HCT116 (cell line): ENCODE measurements at regions not wholly inside any gene's neighbourhood (a gene's known extent, or its start where the extent isn't known, plus 50 kb on each side); places are given as distances from the start of the nearest gene placed in this dataset.

Experiments used
- ATAC-seq: fragments of 200-7000 bp; cut with Tn5 transposase; 2 replicates; pipeline ENCODE4 v1.9.1; 2020; ENCODE audit warnings: mild to moderate bottlenecking, moderate library complexity
- BruUV-seq: library from RNA; stranded (reverse); fragments of 400-500 nt; replicated peaks from 2 replicates; lab custom pipeline; 2021; lab: Mats Ljungman, UMichigan
- CTCF ChIA-PET: fragments of 300-600 bp; sonication (Branson Sonifier 250); formaldehyde crosslinking; loops from one replicate; lab custom pipeline; 2021; ENCODE audit warnings: antibody characterized with exemption; lab: Charles Lee
- POLR2A ChIA-PET: fragments of 300-600, 350-600 bp; sonication (Branson Sonifier 250); formaldehyde crosslinking; loops from one replicate; lab custom pipeline; 2021; ENCODE audit warnings: antibody characterized with exemption; lab: Charles Lee
- RAD21 ChIA-PET, 2 experiments: fragments of 300-600 bp; sonication (Branson Sonifier 250); formaldehyde crosslinking; loops; one replicate each; lab custom pipeline; 2023; ENCODE audit warnings: low total read pairs in 2 of 2; ENCODE audit not compliant: uncharacterized antibody in 2 of 2, unreplicated experiment in 2 of 2, low non-redundant PET in 1 of 2; lab: Charles Lee
- DNase-seq: peaks from one replicate; pipeline ENCODE4 v3.0.0-alpha.2; 2010; ENCODE audit warnings: low read depth, low spot score
- H2AFZ ChIP-seq: fragments of 200-600 bp; shearing (Covaris generic), sonication (generic); 2 replicates; pipeline ENCODE4 v1.6.1; 2017; ENCODE audit warnings: low read depth, mixed run types, mixed read lengths, antibody characterized with exemption, low read length; ENCODE audit not compliant: poor library complexity, severe bottlenecking
- H3K27ac ChIP-seq: 2 replicates; pipeline ENCODE4 v1.5.1; 2012; ENCODE audit warnings: low read depth, low read length
- H3K27me3 ChIP-seq: fragments of 200-600 bp; sonication (generic); 2 replicates; pipeline ENCODE4 v1.6.1; 2016; ENCODE audit warnings: mixed run types, low read length, mixed read lengths; ENCODE audit not compliant: insufficient read depth
- H3K36me3 ChIP-seq, 2 experiments: fragments of 200-500 bp in 1 of 2; fragments of 200-600 bp in 1 of 2; sonication (Bioruptor generic) in 1 of 2; sonication (generic) in 1 of 2; 2 replicates each; pipeline versions ENCODE4 v1.5.1 to v1.6.1; 2014 to 2016; ENCODE audit warnings: low read length in 2 of 2, inconsistent platforms in 1 of 2, mixed read lengths in 1 of 2, mixed run types in 1 of 2; ENCODE audit not compliant: insufficient read depth in 2 of 2, control insufficient read depth in 1 of 2
- H3K4me1 ChIP-seq, 2 experiments: fragments of 200-600 bp in 1 of 2; sonication (generic) in 1 of 2; 2 replicates each; pipeline versions ENCODE4 v1.5.1 to v1.6.1; 2012 to 2017; ENCODE audit warnings: low read length in 2 of 2, inconsistent platforms in 1 of 2, mild to moderate bottlenecking in 1 of 2, mixed read lengths in 1 of 2, mixed run types in 1 of 2, moderate library complexity in 1 of 2; ENCODE audit not compliant: insufficient read depth in 2 of 2, control insufficient read depth in 1 of 2
- H3K4me2 ChIP-seq: fragments of 200-600 bp; sonication (generic); 2 replicates; pipeline ENCODE4 v1.6.1; 2017; ENCODE audit warnings: mixed run types, low read length, mixed read lengths
- H3K4me3 ChIP-seq, 2 experiments: fragments of 200-600 bp in 1 of 2; sonication (generic) in 1 of 2; replicated peaks in 1 of 2; 2 replicates each; pipeline ENCODE4 v1.5.1; 2011 to 2016; ENCODE audit warnings: low read length in 2 of 2, control low read depth in 1 of 2, low read depth in 1 of 2, mild to moderate bottlenecking in 1 of 2, mixed read lengths in 1 of 2, mixed run types in 1 of 2
- H3K79me2 ChIP-seq: fragments of 200-600 bp; sonication (generic); 2 replicates; pipeline ENCODE4 v1.6.1; 2017; ENCODE audit warnings: mild to moderate bottlenecking, mixed run types, low read length, moderate library complexity, mixed read lengths; ENCODE audit not compliant: insufficient read depth
- H3K9ac ChIP-seq: fragments of 200-600 bp; sonication (generic); 2 replicates; pipeline ENCODE4 v1.6.1; 2016; ENCODE audit warnings: low read length, mixed read lengths
- H3K9me2 ChIP-seq: fragments of 200-600 bp; sonication (generic), shearing (Covaris generic); 2 replicates; pipeline ENCODE4 v1.6.1; 2017; ENCODE audit warnings: mixed run types, mild to moderate bottlenecking, moderate library complexity; ENCODE audit not compliant: insufficient read depth
- H3K9me3 ChIP-seq, 2 experiments: fragments of 200-500 bp in 1 of 2; fragments of 200-600 bp in 1 of 2; sonication (Bioruptor generic) in 1 of 2; sonication (generic) in 1 of 2; 2 replicates each; pipeline ENCODE4 v1.6.1; 2014 to 2017; ENCODE audit warnings: low read length in 2 of 2, mixed read lengths in 2 of 2, inconsistent platforms in 1 of 2, low read depth in 1 of 2, mild to moderate bottlenecking in 1 of 2, mixed run types in 1 of 2, moderate library complexity in 1 of 2; ENCODE audit not compliant: control insufficient read depth in 1 of 2, insufficient read depth in 1 of 2
- H4K20me1 ChIP-seq: fragments of 200-600 bp; sonication (generic), shearing (Covaris generic); 2 replicates; pipeline ENCODE4 v1.6.1; 2017; ENCODE audit warnings: mixed run types, mild to moderate bottlenecking, moderate library complexity; ENCODE audit not compliant: insufficient read depth
- CEBPB ChIP-seq: IDR thresholded peaks from 2 replicates; pipeline ENCODE4 v1.6.1; 2012; ENCODE audit warnings: low read depth
- EGR1 ChIP-seq: IDR thresholded peaks from 2 replicates; pipeline ENCODE4 v1.6.1; 2012; ENCODE audit warnings: low read depth
- ELF1 ChIP-seq: IDR thresholded peaks from 2 replicates; pipeline ENCODE4 v1.6.1; 2012; ENCODE audit warnings: low read depth, borderline replicate concordance
- EZH2 ChIP-seq: fragments of 200-600 bp; sonication (generic); IDR thresholded peaks from 2 replicates; pipeline ENCODE4 v1.6.1; 2017; ENCODE audit warnings: antibody characterized with exemption, mixed run types
- JUND ChIP-seq: IDR thresholded peaks from 2 replicates; pipeline ENCODE4 v1.6.1; 2012
- REST ChIP-seq: IDR thresholded peaks from 2 replicates; pipeline ENCODE4 v1.6.1; 2012; ENCODE audit warnings: low read depth
- TCF7L2 ChIP-seq: IDR thresholded peaks from 2 replicates; pipeline ENCODE4 v1.7.0; 2011; ENCODE audit warnings: borderline replicate concordance, inconsistent platforms; ENCODE audit not compliant: insufficient read depth, insufficient read length; ENCODE audit errors: extremely low read depth
- YY1 ChIP-seq: IDR thresholded peaks from 2 replicates; pipeline ENCODE4 v1.6.1; 2011; ENCODE audit warnings: low read length, low read depth, moderate library complexity, mild to moderate bottlenecking; ENCODE audit not compliant: insufficient replicate concordance; ENCODE audit errors: extremely low read depth
- ZBTB33 ChIP-seq: IDR thresholded peaks from 2 replicates; pipeline ENCODE4 v1.6.1; 2011; ENCODE audit warnings: mild to moderate bottlenecking, low read length, moderate library complexity; ENCODE audit not compliant: insufficient replicate concordance; ENCODE audit errors: extremely low read depth
- ZFX ChIP-seq: fragments of 450-650 bp; IDR thresholded peaks from 2 replicates; pipeline ENCODE4 v1.6.1; 2017
- ZNF274 ChIP-seq: fragments of 200-500 bp; sonication (Bioruptor generic); IDR thresholded peaks from 2 replicates; pipeline ENCODE4 v1.6.1; 2014; ENCODE audit warnings: mild to moderate bottlenecking, low read depth, low read length, inconsistent platforms
- intact Hi-C: fragments of 100-400 bp; cut with micrococcal nuclease; formaldehyde crosslinking; loops from 2 replicates; pipeline ENCODE4 v1.10.0; 2022
- TF ChIP-seq, protein P1 (sequence below): IDR thresholded peaks from 2 replicates; pipeline ENCODE4 v1.6.1; 2012

GRCh38 chr15:96393209-96393513 lies 62.7 kb downstream of the NR2F2 start:
- 0 out of 4 replicates have a peak, but pooled peaks cover 0 to 4% of the 10 kb centered on the region in 2 experiments for H3K4me1 ChIP-seq
- no peak overlapping the region for H3K4me2 ChIP-seq
- no peaks in the 10 kb centered on the region for H3K27me3 ChIP-seq
- ATAC-seq, result no peak
- no peak overlapping the region for H2AFZ ChIP-seq
- POLR2A ChIA-PET, result no interaction called here
- H3K9me3 ChIP-seq, result no peaks in the 10 kb centered on the region
- no peaks in the 10 kb centered on the region for H3K36me3 ChIP-seq
- H3K9me2 ChIP-seq, result no peaks in the 10 kb centered on the region
- RAD21 ChIA-PET, result no interaction called here
- no TSS peak for BruUV-seq
- intact Hi-C loops, result no loop called here
- no peak for TF ChIP-seq REST
- TF ChIP-seq EZH2, result no peak
- TF ChIP-seq EGR1, result no peak
- TF ChIP-seq ZNF274, result no peak
- no peak for TF ChIP-seq ELF1
- no peak for TF ChIP-seq ZBTB33
- TF ChIP-seq YY1, result no peak
- no peak for TF ChIP-seq CEBPB
- TF ChIP-seq JUND, result no peak
- TF ChIP-seq TCF7L2, result no peak
- TF ChIP-seq, protein P1, sequence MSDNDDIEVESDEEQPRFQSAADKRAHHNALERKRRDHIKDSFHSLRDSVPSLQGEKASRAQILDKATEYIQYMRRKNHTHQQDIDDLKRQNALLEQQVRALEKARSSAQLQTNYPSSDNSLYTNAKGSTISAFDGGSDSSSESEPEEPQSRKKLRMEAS, result no peak
- TF ChIP-seq ZFX, result no peak
- no peak for DNase-seq
- no peaks in the 10 kb centered on the region for H3K79me2 ChIP-seq
- no peak overlapping the region for H3K27ac ChIP-seq
- H3K4me3 ChIP-seq, result no peak overlapping the region
- CTCF ChIA-PET, result no interaction called here
- no peaks in the 10 kb centered on the region for H4K20me1 ChIP-seq
- no peak overlapping the region for H3K9ac ChIP-seq
